ENCODE measurements at regions not wholly inside any gene's neighbourhood (a gene's known extent, or its start where the extent isn't known, plus 50 kb on each side); places are given as distances from the start of the nearest gene placed in this dataset.

DNA sequence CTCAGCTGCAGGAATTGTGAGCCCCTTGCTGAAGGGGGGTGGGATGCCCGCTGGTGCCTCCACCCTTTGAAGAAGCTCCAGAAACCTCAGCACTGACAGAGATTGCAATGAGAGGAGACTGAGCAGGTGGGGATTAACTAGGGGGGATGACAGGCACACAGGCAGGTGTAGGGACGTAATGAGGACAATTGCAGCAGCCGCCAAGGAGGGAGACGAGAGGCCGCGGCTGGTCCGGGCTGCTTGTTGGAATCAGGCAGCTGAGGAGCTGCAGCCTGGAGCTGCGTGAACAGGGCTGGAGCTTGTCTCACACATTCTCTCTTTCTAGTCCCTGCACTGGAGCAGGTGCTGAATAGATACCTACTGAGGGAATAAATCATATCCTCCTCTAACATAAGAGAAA lies 122.0 kb upstream of the TCERG1L start:
- H3K27me3 ChIP-seq: no peaks in the 10 kb centered on the region
- DNase-seq: no peak

DNA sequence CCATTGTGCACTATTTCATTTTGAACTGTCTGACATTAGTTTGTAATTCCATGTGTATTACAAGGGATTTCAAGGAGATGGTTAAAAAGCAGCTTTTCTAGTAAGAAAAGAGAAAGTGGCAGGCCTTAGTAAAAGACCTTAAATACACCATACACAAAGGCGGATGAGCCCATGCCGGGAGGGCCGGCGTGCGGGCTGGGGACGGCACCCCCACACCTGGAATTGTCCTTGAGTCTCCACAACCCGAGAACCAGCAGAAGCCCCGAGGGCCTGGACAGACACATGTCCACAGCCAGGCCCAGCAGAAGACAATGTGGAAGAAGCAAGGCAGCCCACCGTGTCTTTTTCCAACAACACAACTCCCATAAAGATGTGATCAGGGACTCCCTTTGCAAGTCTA lies 123.7 kb upstream of the TCERG1L start:
- TF ChIP-seq, protein P1, sequence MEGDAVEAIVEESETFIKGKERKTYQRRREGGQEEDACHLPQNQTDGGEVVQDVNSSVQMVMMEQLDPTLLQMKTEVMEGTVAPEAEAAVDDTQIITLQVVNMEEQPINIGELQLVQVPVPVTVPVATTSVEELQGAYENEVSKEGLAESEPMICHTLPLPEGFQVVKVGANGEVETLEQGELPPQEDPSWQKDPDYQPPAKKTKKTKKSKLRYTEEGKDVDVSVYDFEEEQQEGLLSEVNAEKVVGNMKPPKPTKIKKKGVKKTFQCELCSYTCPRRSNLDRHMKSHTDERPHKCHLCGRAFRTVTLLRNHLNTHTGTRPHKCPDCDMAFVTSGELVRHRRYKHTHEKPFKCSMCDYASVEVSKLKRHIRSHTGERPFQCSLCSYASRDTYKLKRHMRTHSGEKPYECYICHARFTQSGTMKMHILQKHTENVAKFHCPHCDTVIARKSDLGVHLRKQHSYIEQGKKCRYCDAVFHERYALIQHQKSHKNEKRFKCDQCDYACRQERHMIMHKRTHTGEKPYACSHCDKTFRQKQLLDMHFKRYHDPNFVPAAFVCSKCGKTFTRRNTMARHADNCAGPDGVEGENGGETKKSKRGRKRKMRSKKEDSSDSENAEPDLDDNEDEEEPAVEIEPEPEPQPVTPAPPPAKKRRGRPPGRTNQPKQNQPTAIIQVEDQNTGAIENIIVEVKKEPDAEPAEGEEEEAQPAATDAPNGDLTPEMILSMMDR (IDR thresholded peaks at IDR 0.05): no peak
- TF ChIP-seq POLR2A (IDR thresholded peaks at IDR 0.05): no peak
- H3K27me3 ChIP-seq: no peaks in the 10 kb centered on the region
- peaks cover 0 to 5% of the 10 kb centered on the region in 2 donors for H3K4me1 ChIP-seq
- no peak for DNase-seq
- H3K4me3 ChIP-seq: no peak overlapping the region
- H3K9me3 ChIP-seq: no peaks in the 10 kb centered on the region
- no peak overlapping the region for H3K27ac ChIP-seq
- intact Hi-C loops (cut with DNase I; ENCODE audit: low total_unique reads): no loop called here
- no peaks in the 10 kb centered on the region for H3K36me3 ChIP-seq

More for the DNA sequence above, 122.0 kb upstream of the TCERG1L start:
- Histone ChIP-seq H3K36me3 (no peaks in the 10 kb centered on the region), H3K9me3 (no peaks in the 10 kb centered on the region), H3K27ac (no peak overlapping the region), H3K4me1 (peaks cover 0 to 5% of the 10 kb centered on the region in 2 donors), H3K4me3 (no peak overlapping the region)
- no peak for TF ChIP-seq POLR2A (IDR thresholded peaks at IDR 0.05)
- TF ChIP-seq, protein P1 (IDR thresholded peaks at IDR 0.05): no peak
- intact Hi-C loops (cut with DNase I; ENCODE audit: low total_unique reads): no loop called here

GRCh38 chr10:131435760-131436457 lies 124.4 kb upstream of the TCERG1L start:
- Histone ChIP-seq H3K27ac (no peak overlapping the region), H3K36me3 (no peaks in the 10 kb centered on the region), H3K9me3 (no peaks in the 10 kb centered on the region), H3K27me3 (no peaks in the 10 kb centered on the region), H3K4me1 (peaks cover 0 to 5% of the 10 kb centered on the region in 2 donors), H3K4me3 (no peak overlapping the region)
- intact Hi-C loops (cut with DNase I; ENCODE audit: low total_unique reads): no loop called here
- no peak for DNase-seq
- TF ChIP-seq, protein P1 (IDR thresholded peaks at IDR 0.05): no peak
- no peak for TF ChIP-seq POLR2A (IDR thresholded peaks at IDR 0.05)

GRCh38 chr10:131436458-131436857 lies 124.9 kb upstream of the TCERG1L start:
- H3K36me3 ChIP-seq: no peaks in the 10 kb centered on the region
- no peak overlapping the region for H3K27ac ChIP-seq
- TF ChIP-seq, protein P1 (IDR thresholded peaks at IDR 0.05): no peak
- no peak for TF ChIP-seq POLR2A (IDR thresholded peaks at IDR 0.05)
- intact Hi-C loops (cut with DNase I; ENCODE audit: low total_unique reads): no loop called here
- no peak overlapping the region for H3K4me3 ChIP-seq
- H3K4me1 ChIP-seq: peaks cover 0 to 5% of the 10 kb centered on the region in 2 donors
- no peaks in the 10 kb centered on the region for H3K27me3 ChIP-seq
- H3K9me3 ChIP-seq: no peaks in the 10 kb centered on the region
- DNase-seq: no peak

- H3K4me3 ChIP-seq: no peak overlapping the region
- H3K4me1 ChIP-seq: peaks cover 0 to 5% of the 10 kb centered on the region in 2 donors
- no peak overlapping the region for H3K27ac ChIP-seq
- DNase-seq: no peak
- H3K27me3 ChIP-seq: no peaks in the 10 kb centered on the region
- no peak for TF ChIP-seq POLR2A (IDR thresholded peaks at IDR 0.05)
- TF ChIP-seq, protein P1 (IDR thresholded peaks at IDR 0.05): no peak
- H3K36me3 ChIP-seq: no peaks in the 10 kb centered on the region
- intact Hi-C loops (cut with DNase I; ENCODE audit: low total_unique reads): no loop called here
- no peaks in the 10 kb centered on the region for H3K9me3 ChIP-seq
Observed at GRCh38 chr10:131437556-131438475, 126.3 kb upstream of the TCERG1L start.

Data from uterus (tissue), 3 donors.